H1 (cell line): ENCODE measurements at regions not wholly inside any gene's neighbourhood (a gene's known extent, or its start where the extent isn't known, plus 50 kb on each side); places are given as distances from the start of the nearest gene placed in this dataset.

ENCODE experiments used
- MAFK ChIP-seq: IDR thresholded peaks from 2 replicates; pipeline ENCODE4 v1.6.1; 2012; ENCODE audit warnings: low read depth, mild to moderate bottlenecking, improper control_type of control experiment, low read length
- RNF2 ChIP-seq: fragments of 200-900, 300-1000 bp; sonication (generic); IDR thresholded peaks from 2 replicates; pipeline ENCODE4 v1.7.1; 2016; ENCODE audit warnings: borderline replicate concordance, low read depth, mild to moderate bottlenecking, antibody characterized with exemption, low read length; ENCODE audit not compliant: poor library complexity, severe bottlenecking; ENCODE audit errors: missing control alignments
- SP1 ChIP-seq: IDR thresholded peaks from 2 replicates; pipeline ENCODE4 v1.6.1; 2011; ENCODE audit warnings: low read depth, low read length
- TCF12 ChIP-seq: IDR thresholded peaks from 2 replicates; pipeline ENCODE4 v1.6.1; 2011; ENCODE audit warnings: low read depth, mild to moderate bottlenecking, low read length
- ZNF274 ChIP-seq: IDR thresholded peaks from 2 replicates; pipeline ENCODE4 v1.7.0; 2012; ENCODE audit warnings: low read length, borderline replicate concordance; ENCODE audit errors: extremely low read depth
- TF ChIP-seq, protein P1 (sequence below): fragments of 300-600 bp; sonication (generic); IDR thresholded peaks from 2 replicates; pipeline ENCODE4 v1.7.1; 2012; ENCODE audit warnings: low read length, moderate library complexity, mild to moderate bottlenecking, inconsistent platforms; ENCODE audit not compliant: insufficient replicate concordance
- TF ChIP-seq, protein P2 (sequence below), 3 experiments: IDR thresholded peaks; 1 replicate in 2 of 3; 2 replicates in 1 of 3; pipeline versions ENCODE4 v1.5.1 to v1.6.1; 2011; ENCODE audit warnings: low read length in 3 of 3, mild to moderate bottlenecking in 3 of 3, inconsistent platforms in 2 of 3, low read depth in 1 of 3, moderate library complexity in 1 of 3; ENCODE audit not compliant: insufficient read depth in 1 of 3; ENCODE audit errors: control extremely low read depth in 1 of 3

DNA sequence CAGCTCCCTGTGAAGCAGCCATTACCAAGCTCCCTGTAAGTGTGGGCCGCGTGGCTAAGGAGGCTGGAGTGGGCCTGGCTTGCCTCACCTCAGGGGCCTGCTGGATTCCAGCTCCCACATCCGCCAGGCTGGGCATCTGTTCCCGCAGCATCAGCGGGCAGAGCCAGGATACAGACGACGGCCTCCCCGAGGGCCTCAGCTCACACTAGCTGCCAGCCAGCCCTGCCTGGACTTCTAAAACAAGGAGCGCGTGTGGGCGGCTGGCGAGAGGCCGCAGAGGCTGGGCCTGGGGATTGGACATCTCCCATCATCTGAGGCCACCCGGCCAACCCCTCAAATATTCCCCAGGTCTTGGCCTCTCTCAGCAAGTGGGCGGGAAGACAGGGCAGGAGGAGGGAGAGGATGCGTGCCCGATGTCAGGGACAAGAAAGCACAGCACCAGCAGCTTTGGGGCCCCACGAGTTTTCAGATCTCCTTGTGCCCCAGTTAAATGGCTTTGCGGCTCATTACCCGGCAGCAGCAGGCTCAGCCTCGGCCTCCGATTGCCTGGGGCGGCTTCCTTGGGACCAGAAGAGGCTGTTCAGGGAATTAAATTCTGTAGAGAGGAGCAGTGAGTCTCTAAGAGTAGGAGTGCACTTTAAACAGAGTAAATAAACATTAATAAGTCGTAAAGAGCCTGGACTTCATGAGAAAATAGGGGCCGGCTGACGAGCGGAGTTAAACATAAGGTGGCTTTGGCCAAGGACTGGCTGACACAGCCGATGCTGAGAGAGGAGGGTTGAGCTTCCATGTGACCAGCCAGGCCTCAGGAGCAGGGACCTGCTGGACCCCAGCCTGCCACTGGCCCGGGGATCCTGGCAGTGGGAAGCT, 208.9 kb upstream of the C1orf174 start (continued):
- TF ChIP-seq, protein P1, sequence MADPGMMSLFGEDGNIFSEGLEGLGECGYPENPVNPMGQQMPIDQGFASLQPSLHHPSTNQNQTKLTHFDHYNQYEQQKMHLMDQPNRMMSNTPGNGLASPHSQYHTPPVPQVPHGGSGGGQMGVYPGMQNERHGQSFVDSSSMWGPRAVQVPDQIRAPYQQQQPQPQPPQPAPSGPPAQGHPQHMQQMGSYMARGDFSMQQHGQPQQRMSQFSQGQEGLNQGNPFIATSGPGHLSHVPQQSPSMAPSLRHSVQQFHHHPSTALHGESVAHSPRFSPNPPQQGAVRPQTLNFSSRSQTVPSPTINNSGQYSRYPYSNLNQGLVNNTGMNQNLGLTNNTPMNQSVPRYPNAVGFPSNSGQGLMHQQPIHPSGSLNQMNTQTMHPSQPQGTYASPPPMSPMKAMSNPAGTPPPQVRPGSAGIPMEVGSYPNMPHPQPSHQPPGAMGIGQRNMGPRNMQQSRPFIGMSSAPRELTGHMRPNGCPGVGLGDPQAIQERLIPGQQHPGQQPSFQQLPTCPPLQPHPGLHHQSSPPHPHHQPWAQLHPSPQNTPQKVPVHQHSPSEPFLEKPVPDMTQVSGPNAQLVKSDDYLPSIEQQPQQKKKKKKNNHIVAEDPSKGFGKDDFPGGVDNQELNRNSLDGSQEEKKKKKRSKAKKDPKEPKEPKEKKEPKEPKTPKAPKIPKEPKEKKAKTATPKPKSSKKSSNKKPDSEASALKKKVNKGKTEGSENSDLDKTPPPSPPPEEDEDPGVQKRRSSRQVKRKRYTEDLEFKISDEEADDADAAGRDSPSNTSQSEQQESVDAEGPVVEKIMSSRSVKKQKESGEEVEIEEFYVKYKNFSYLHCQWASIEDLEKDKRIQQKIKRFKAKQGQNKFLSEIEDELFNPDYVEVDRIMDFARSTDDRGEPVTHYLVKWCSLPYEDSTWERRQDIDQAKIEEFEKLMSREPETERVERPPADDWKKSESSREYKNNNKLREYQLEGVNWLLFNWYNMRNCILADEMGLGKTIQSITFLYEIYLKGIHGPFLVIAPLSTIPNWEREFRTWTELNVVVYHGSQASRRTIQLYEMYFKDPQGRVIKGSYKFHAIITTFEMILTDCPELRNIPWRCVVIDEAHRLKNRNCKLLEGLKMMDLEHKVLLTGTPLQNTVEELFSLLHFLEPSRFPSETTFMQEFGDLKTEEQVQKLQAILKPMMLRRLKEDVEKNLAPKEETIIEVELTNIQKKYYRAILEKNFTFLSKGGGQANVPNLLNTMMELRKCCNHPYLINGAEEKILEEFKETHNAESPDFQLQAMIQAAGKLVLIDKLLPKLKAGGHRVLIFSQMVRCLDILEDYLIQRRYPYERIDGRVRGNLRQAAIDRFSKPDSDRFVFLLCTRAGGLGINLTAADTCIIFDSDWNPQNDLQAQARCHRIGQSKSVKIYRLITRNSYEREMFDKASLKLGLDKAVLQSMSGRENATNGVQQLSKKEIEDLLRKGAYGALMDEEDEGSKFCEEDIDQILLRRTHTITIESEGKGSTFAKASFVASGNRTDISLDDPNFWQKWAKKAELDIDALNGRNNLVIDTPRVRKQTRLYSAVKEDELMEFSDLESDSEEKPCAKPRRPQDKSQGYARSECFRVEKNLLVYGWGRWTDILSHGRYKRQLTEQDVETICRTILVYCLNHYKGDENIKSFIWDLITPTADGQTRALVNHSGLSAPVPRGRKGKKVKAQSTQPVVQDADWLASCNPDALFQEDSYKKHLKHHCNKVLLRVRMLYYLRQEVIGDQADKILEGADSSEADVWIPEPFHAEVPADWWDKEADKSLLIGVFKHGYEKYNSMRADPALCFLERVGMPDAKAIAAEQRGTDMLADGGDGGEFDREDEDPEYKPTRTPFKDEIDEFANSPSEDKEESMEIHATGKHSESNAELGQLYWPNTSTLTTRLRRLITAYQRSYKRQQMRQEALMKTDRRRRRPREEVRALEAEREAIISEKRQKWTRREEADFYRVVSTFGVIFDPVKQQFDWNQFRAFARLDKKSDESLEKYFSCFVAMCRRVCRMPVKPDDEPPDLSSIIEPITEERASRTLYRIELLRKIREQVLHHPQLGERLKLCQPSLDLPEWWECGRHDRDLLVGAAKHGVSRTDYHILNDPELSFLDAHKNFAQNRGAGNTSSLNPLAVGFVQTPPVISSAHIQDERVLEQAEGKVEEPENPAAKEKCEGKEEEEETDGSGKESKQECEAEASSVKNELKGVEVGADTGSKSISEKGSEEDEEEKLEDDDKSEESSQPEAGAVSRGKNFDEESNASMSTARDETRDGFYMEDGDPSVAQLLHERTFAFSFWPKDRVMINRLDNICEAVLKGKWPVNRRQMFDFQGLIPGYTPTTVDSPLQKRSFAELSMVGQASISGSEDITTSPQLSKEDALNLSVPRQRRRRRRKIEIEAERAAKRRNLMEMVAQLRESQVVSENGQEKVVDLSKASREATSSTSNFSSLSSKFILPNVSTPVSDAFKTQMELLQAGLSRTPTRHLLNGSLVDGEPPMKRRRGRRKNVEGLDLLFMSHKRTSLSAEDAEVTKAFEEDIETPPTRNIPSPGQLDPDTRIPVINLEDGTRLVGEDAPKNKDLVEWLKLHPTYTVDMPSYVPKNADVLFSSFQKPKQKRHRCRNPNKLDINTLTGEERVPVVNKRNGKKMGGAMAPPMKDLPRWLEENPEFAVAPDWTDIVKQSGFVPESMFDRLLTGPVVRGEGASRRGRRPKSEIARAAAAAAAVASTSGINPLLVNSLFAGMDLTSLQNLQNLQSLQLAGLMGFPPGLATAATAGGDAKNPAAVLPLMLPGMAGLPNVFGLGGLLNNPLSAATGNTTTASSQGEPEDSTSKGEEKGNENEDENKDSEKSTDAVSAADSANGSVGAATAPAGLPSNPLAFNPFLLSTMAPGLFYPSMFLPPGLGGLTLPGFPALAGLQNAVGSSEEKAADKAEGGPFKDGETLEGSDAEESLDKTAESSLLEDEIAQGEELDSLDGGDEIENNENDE = no peak
- TF ChIP-seq RNF2 (no peak), ZNF274 (no peak), MAFK (no peak), SP1 (no peak), TCF12 (no peak)
- TF ChIP-seq, protein P2, sequence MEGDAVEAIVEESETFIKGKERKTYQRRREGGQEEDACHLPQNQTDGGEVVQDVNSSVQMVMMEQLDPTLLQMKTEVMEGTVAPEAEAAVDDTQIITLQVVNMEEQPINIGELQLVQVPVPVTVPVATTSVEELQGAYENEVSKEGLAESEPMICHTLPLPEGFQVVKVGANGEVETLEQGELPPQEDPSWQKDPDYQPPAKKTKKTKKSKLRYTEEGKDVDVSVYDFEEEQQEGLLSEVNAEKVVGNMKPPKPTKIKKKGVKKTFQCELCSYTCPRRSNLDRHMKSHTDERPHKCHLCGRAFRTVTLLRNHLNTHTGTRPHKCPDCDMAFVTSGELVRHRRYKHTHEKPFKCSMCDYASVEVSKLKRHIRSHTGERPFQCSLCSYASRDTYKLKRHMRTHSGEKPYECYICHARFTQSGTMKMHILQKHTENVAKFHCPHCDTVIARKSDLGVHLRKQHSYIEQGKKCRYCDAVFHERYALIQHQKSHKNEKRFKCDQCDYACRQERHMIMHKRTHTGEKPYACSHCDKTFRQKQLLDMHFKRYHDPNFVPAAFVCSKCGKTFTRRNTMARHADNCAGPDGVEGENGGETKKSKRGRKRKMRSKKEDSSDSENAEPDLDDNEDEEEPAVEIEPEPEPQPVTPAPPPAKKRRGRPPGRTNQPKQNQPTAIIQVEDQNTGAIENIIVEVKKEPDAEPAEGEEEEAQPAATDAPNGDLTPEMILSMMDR (IDR thresholded peaks at IDR 0.05; ENCODE audit: control extremely low read depth in 1 of 3, insufficient read depth in 1 of 3, low read depth in 1 of 3, low read length in 3 of 3) = no peak
